Activated CD4-positive, alpha-beta memory T cell treated with anti-CD3 and anti-CD28 coated beads for 36 hours (primary cell): ENCODE measurements at regions not wholly inside any gene's neighbourhood (a gene's known extent, or its start where the extent isn't known, plus 50 kb on each side); places are given as distances from the start of the nearest gene placed in this dataset.

ENCODE experiments used
- CTCF ChIA-PET: fragments of 350-600 bp; sonication (Branson Sonifier 250); formaldehyde crosslinking; loops from one replicate; lab custom pipeline; 2021; ENCODE audit warnings: antibody characterized with exemption, inconsistent platforms; lab: Charles Lee
- POLR2A ChIA-PET: fragments of 350-600 bp; sonication (Branson Sonifier 250); formaldehyde crosslinking; loops from one replicate; lab custom pipeline; 2021; ENCODE audit warnings: antibody characterized with exemption; lab: Charles Lee
- DNase-seq: peaks from one replicate; pipeline ENCODE4 v3.0.0-alpha.2; 2020
- H3K27ac Mint-ChIP-seq: one replicate; pipeline ENCODE4 v1.8.0; 2021; ENCODE audit warnings: mixed read lengths
- H3K27me3 Mint-ChIP-seq: one replicate; pipeline ENCODE4 v1.8.0; 2021; ENCODE audit warnings: mixed read lengths
- H3K36me3 Mint-ChIP-seq: one replicate; pipeline ENCODE4 v1.8.0; 2021; ENCODE audit warnings: mixed read lengths
- H3K4me1 Mint-ChIP-seq: one replicate; pipeline ENCODE4 v1.8.0; 2021; ENCODE audit warnings: low read depth, mixed read lengths
- H3K4me3 Mint-ChIP-seq: one replicate; pipeline ENCODE4 v1.8.0; 2021; ENCODE audit warnings: mild to moderate bottlenecking, mixed read lengths
- H3K9me3 Mint-ChIP-seq: one replicate; pipeline ENCODE4 v1.8.0; 2021; ENCODE audit warnings: mixed read lengths
- intact Hi-C: fragments of 100-400 bp; cut with micrococcal nuclease; formaldehyde crosslinking; loops from one replicate; pipeline ENCODE4 v1.15.1; 2023

- DNase-seq = no peak
- Mint-ChIP-seq H3K4me1 (no peaks in the 10 kb centered on the region), H3K36me3 (no peaks in the 10 kb centered on the region), H3K27ac (no peak overlapping the region), H3K27me3 (peaks cover 26% of the 10 kb centered on the region), H3K9me3 (peaks cover 3% of the 10 kb centered on the region), H3K4me3 (no peak overlapping the region)
- ChIA-PET CTCF (no interaction called here), POLR2A (no interaction called here)
- intact Hi-C loops = no loop called here
These were observed 84.2 kb upstream of the ADRA1B start for GRCh38 chr5:159832073-159832472.

GRCh38 chr5:159833088-159833487 is 83.2 kb upstream of the ADRA1B start:
- no peak overlapping the region for H3K27ac Mint-ChIP-seq
- ChIA-PET POLR2A (no interaction called here), CTCF (no interaction called here)
- intact Hi-C loops = no loop called here
- no peak for DNase-seq
- H3K4me1 Mint-ChIP-seq = no peaks in the 10 kb centered on the region
- H3K27me3 Mint-ChIP-seq = peaks cover 26% of the 10 kb centered on the region
- no peak overlapping the region for H3K4me3 Mint-ChIP-seq
- H3K9me3 Mint-ChIP-seq = peaks cover 3% of the 10 kb centered on the region
- H3K36me3 Mint-ChIP-seq = no peaks in the 10 kb centered on the region

GRCh38 chr5:159833846-159834245 is 82.4 kb upstream of the ADRA1B start:
- Mint-ChIP-seq H3K4me1 (no peaks in the 10 kb centered on the region), H3K4me3 (no peak overlapping the region), H3K9me3 (peaks cover 3% of the 10 kb centered on the region), H3K36me3 (no peaks in the 10 kb centered on the region), H3K27ac (no peak overlapping the region), H3K27me3 (peaks cover 25% of the 10 kb centered on the region)
- POLR2A ChIA-PET = no interaction called here
- DNase-seq = no peak
- CTCF ChIA-PET = no interaction called here
- intact Hi-C loops = no loop called here

- CTCF ChIA-PET = no interaction called here
These were observed 80.7 kb upstream of the ADRA1B start for GRCh38 chr5:159835548-159835947.

GRCh38 chr5:159836691-159837090 is 79.6 kb upstream of the ADRA1B start:
- Mint-ChIP-seq H3K4me3 (no peak overlapping the region), H3K4me1 (no peaks in the 10 kb centered on the region), H3K36me3 (no peaks in the 10 kb centered on the region), H3K9me3 (peaks cover 3% of the 10 kb centered on the region), H3K27me3 (peaks cover 24% of the 10 kb centered on the region), H3K27ac (no peak overlapping the region)
- ChIA-PET POLR2A (no interaction called here), CTCF (no interaction called here)
- DNase-seq = no peak
- intact Hi-C loops = no loop called here

More at GRCh38 chr5:159835548-159835947, 80.7 kb upstream of the ADRA1B start:
- POLR2A ChIA-PET = interaction anchor here (0.5 kb wide), 1 partner anchor 25 kb away, joined by 4 read pairs; no protein-coding TSS in a partner anchor
- no peaks in the 10 kb centered on the region for H3K4me1 Mint-ChIP-seq
- no peak overlapping the region for H3K4me3 Mint-ChIP-seq
- no peak overlapping the region for H3K27ac Mint-ChIP-seq
- peaks cover 27% of the 10 kb centered on the region for H3K27me3 Mint-ChIP-seq
- intact Hi-C loops = no loop called here
- H3K36me3 Mint-ChIP-seq = no peaks in the 10 kb centered on the region
- DNase-seq = no peak
- peaks cover 3% of the 10 kb centered on the region for H3K9me3 Mint-ChIP-seq

- POLR2A ChIA-PET = no interaction called here
- Mint-ChIP-seq H3K4me3 (no peak overlapping the region), H3K9me3 (peaks cover 3% of the 10 kb centered on the region), H3K4me1 (no peaks in the 10 kb centered on the region), H3K27ac (no peak overlapping the region), H3K27me3 (peaks cover 13% of the 10 kb centered on the region), H3K36me3 (no peaks in the 10 kb centered on the region)
- DNase-seq = no peak
- intact Hi-C loops = no loop called here
- CTCF ChIA-PET = no interaction called here
These were observed 78.4 kb upstream of the ADRA1B start for GRCh38 chr5:159837860-159838259.

- ChIA-PET CTCF (no interaction called here), POLR2A (no interaction called here)
- H3K4me1 Mint-ChIP-seq = no peaks in the 10 kb centered on the region
- intact Hi-C loops = no loop called here
- peaks cover 3% of the 10 kb centered on the region for H3K9me3 Mint-ChIP-seq
- no peak for DNase-seq
- H3K27me3 Mint-ChIP-seq = peaks cover 11% of the 10 kb centered on the region
- H3K36me3 Mint-ChIP-seq = no peaks in the 10 kb centered on the region
- no peak overlapping the region for H3K27ac Mint-ChIP-seq
- H3K4me3 Mint-ChIP-seq = no peak overlapping the region
These were observed 77.6 kb upstream of the ADRA1B start for GRCh38 chr5:159838551-159839222.

- no peak for DNase-seq
- intact Hi-C loops = no loop called here
- Mint-ChIP-seq H3K4me3 (no peak overlapping the region), H3K4me1 (no peaks in the 10 kb centered on the region), H3K27me3 (peaks cover 9% of the 10 kb centered on the region), H3K27ac (no peak overlapping the region), H3K36me3 (no peaks in the 10 kb centered on the region), H3K9me3 (no peaks in the 10 kb centered on the region)
- ChIA-PET CTCF (no interaction called here), POLR2A (no interaction called here)
These were observed 71.8 kb upstream of the ADRA1B start for GRCh38 chr5:159844267-159845121.

GRCh38 chr5:159849437-159850083 is 66.7 kb upstream of the ADRA1B start:
- H3K36me3 Mint-ChIP-seq = no peaks in the 10 kb centered on the region
- ChIA-PET POLR2A (no interaction called here), CTCF (no interaction called here)
- peaks cover 9% of the 10 kb centered on the region for H3K27me3 Mint-ChIP-seq
- no peak overlapping the region for H3K27ac Mint-ChIP-seq
- H3K9me3 Mint-ChIP-seq = no peaks in the 10 kb centered on the region
- H3K4me3 Mint-ChIP-seq = no peak overlapping the region
- intact Hi-C loops = no loop called here
- no peaks in the 10 kb centered on the region for H3K4me1 Mint-ChIP-seq
- no peak for DNase-seq

GRCh38 chr5:159850160-159850559 is 66.1 kb upstream of the ADRA1B start:
- POLR2A ChIA-PET = no interaction called here
- Mint-ChIP-seq H3K27me3 (peaks cover 12% of the 10 kb centered on the region), H3K9me3 (no peaks in the 10 kb centered on the region), H3K4me1 (no peaks in the 10 kb centered on the region), H3K4me3 (no peak overlapping the region), H3K36me3 (no peaks in the 10 kb centered on the region), H3K27ac (no peak overlapping the region)
- intact Hi-C loops = no loop called here
- CTCF ChIA-PET = no interaction called here
- no peak for DNase-seq

GRCh38 chr5:159851053-159851452 is 65.2 kb upstream of the ADRA1B start:
- intact Hi-C loops = loop anchor here (1.0 kb wide), 1 partner anchor 37 kb away; no protein-coding TSS in a partner anchor
- peaks cover 17% of the 10 kb centered on the region for H3K27me3 Mint-ChIP-seq
- no peak for DNase-seq
- no peak overlapping the region for H3K27ac Mint-ChIP-seq
- no peak overlapping the region for H3K4me3 Mint-ChIP-seq
- no peaks in the 10 kb centered on the region for H3K36me3 Mint-ChIP-seq
- H3K4me1 Mint-ChIP-seq = no peaks in the 10 kb centered on the region
- POLR2A ChIA-PET = no interaction called here
- CTCF ChIA-PET = no interaction called here
- no peaks in the 10 kb centered on the region for H3K9me3 Mint-ChIP-seq

GRCh38 chr5:159854916-159855315 is 61.4 kb upstream of the ADRA1B start:
- ChIA-PET POLR2A (no interaction called here), CTCF (no interaction called here)
- intact Hi-C loops = no loop called here
- Mint-ChIP-seq H3K27ac (no peak overlapping the region), H3K4me1 (no peaks in the 10 kb centered on the region), H3K36me3 (no peaks in the 10 kb centered on the region), H3K27me3 (peaks cover 27% of the 10 kb centered on the region), H3K4me3 (no peak overlapping the region), H3K9me3 (no peaks in the 10 kb centered on the region)
- DNase-seq = no peak
